ENCODE measurements at regions not wholly inside any gene's neighbourhood (a gene's known extent, or its start where the extent isn't known, plus 50 kb on each side); places are given as distances from the start of the nearest gene placed in this dataset.
"Not testable (repeated sequence)": the region's sequence is repeated elsewhere in the genome, so short reads cannot be mapped to it uniquely, and the experiment has no call there.

DNA sequence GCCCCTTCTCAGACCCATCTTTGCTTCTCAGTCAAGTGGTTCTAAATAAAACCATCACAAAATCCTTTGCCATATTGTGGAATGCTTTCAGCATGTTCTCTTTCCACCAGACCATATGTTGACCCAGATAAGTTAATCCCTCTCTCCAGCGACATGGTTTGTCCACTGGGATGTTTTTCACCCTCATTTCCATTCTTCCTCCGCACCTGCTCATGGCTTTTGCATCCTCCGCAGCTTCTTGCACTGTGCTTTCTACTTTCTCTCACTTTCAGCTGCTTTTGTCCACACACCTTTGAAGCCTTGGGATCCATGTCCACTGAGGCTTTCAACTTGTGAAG is 52.3 kb upstream of the WAC start:
- H3K9me3 Mint-ChIP-seq (ENCODE audit: unreplicated experiment): no peaks in the 10 kb centered on the region
- no peaks in the 10 kb centered on the region for H3K36me3 Mint-ChIP-seq (ENCODE audit: low read depth, unreplicated experiment)
- no peak overlapping the region for H3K4me3 Mint-ChIP-seq (ENCODE audit: unreplicated experiment)
- DNase-seq (ENCODE audit: low spot score): no peak
- peaks cover 10% of the 10 kb centered on the region for H3K4me1 Mint-ChIP-seq (ENCODE audit: unreplicated experiment)
- H3K27ac Mint-ChIP-seq (ENCODE audit: unreplicated experiment): no peak overlapping the region
- peaks cover 3% of the 10 kb centered on the region for H3K27me3 Mint-ChIP-seq (ENCODE audit: unreplicated experiment)
- TF ChIP-seq, protein P1, sequence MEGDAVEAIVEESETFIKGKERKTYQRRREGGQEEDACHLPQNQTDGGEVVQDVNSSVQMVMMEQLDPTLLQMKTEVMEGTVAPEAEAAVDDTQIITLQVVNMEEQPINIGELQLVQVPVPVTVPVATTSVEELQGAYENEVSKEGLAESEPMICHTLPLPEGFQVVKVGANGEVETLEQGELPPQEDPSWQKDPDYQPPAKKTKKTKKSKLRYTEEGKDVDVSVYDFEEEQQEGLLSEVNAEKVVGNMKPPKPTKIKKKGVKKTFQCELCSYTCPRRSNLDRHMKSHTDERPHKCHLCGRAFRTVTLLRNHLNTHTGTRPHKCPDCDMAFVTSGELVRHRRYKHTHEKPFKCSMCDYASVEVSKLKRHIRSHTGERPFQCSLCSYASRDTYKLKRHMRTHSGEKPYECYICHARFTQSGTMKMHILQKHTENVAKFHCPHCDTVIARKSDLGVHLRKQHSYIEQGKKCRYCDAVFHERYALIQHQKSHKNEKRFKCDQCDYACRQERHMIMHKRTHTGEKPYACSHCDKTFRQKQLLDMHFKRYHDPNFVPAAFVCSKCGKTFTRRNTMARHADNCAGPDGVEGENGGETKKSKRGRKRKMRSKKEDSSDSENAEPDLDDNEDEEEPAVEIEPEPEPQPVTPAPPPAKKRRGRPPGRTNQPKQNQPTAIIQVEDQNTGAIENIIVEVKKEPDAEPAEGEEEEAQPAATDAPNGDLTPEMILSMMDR (IDR thresholded peaks at IDR 0.05; ENCODE audit: unreplicated experiment): no peak

DNA sequence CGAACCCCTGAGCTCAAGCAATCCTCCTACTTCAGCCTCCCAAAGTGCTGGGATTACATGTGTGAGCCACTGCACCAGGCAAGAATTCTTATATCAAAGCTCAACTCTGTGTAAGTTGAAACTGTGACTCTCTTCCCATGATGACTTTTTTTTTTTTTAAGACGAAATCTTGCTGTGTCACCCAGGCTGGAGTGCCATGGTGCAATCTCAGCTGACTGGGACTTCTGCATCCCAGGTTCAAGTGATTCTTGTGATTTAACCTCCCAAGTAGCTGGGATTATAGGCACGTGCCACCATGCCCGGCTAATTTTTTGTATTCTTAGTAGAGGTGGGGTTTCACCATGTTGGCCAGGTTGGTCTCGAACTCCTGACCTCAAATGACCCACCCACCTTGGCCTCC is 51.6 kb upstream of the WAC start:
- H3K36me3 Mint-ChIP-seq (ENCODE audit: low read depth, unreplicated experiment); H3K27ac Mint-ChIP-seq (ENCODE audit: unreplicated experiment); H3K27me3 Mint-ChIP-seq (ENCODE audit: unreplicated experiment); H3K9me3 Mint-ChIP-seq (ENCODE audit: unreplicated experiment); H3K4me3 Mint-ChIP-seq (ENCODE audit: unreplicated experiment); DNase-seq (ENCODE audit: low spot score): not testable (repeated sequence)
- H3K4me1 Mint-ChIP-seq (ENCODE audit: unreplicated experiment): peaks cover 10% of the 10 kb centered on the region

DNA sequence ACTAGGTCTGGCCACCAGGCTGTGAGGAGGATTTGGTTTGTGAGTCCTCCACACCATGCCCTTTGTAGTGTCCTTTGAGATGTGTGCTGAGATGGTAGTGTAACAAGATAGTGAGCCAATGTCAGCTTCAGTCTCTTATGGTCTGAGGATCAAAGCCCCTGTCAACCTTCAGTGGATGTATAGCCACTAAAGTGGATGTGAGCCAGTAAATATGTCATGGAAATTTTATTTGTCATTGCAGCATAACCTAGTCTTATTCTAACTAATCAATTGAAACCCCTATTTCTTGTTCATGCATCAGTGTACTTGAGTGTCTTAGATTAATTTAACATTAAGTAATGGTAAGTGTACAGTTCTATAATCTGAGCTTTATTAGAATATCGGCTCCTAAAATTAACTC is 51.0 kb upstream of the WAC start:
- Mint-ChIP-seq H3K27ac (ENCODE audit: unreplicated experiment) (no peak overlapping the region), H3K4me3 (ENCODE audit: unreplicated experiment) (no peak overlapping the region), H3K4me1 (ENCODE audit: unreplicated experiment) (peaks cover 10% of the 10 kb centered on the region), H3K27me3 (ENCODE audit: unreplicated experiment) (no peaks in the 10 kb centered on the region), H3K9me3 (ENCODE audit: unreplicated experiment) (no peaks in the 10 kb centered on the region), H3K36me3 (ENCODE audit: low read depth, unreplicated experiment) (no peaks in the 10 kb centered on the region)
- no peak for DNase-seq (ENCODE audit: low spot score)
- TF ChIP-seq, protein P1 (IDR thresholded peaks at IDR 0.05; ENCODE audit: unreplicated experiment): no peak

Data from endothelial cell (in vitro differentiated cells).